Endothelial cell of umbilical vein (primary cell): ENCODE measurements at regions not wholly inside any gene's neighbourhood (a gene's known extent, or its start where the extent isn't known, plus 50 kb on each side); places are given as distances from the start of the nearest gene placed in this dataset.

Source experiments
- BruUV-seq: library from RNA; stranded (reverse); fragments of 400-500 nt; replicated peaks from 2 replicates; lab custom pipeline; 2021; lab: Mats Ljungman, UMichigan
- CTCF ChIA-PET: fragments of 300-600, 350-600 bp; sonication (Branson Sonifier 250); formaldehyde crosslinking; loops from one replicate; lab custom pipeline; 2021; ENCODE audit warnings: antibody characterized with exemption, inconsistent platforms; lab: Charles Lee
- POLR2A ChIA-PET: fragments of 300-600, 350-600 bp; sonication (Branson Sonifier 250); formaldehyde crosslinking; loops from one replicate; lab custom pipeline; 2021; ENCODE audit warnings: antibody characterized with exemption, inconsistent platforms; lab: Charles Lee
- DNase-seq: peaks from one replicate; pipeline ENCODE4 v3.0.0-alpha.2; 2011; ENCODE audit warnings: low read depth, low spot score
- FAIRE-seq: peaks from 2 replicates; lab custom pipeline; 2011; peaks lifted over from hg19 to GRCh38; lab: Jason Lieb, UNC
- H2AFZ ChIP-seq: 2 replicates; pipeline ENCODE4 v1.6.0; 2012; ENCODE audit warnings: low read depth, low read length, control low read depth, inconsistent platforms
- H3K27ac ChIP-seq: 2 replicates; pipeline ENCODE4 v1.5.1; 2011; ENCODE audit warnings: low read depth, mild to moderate bottlenecking, control low read depth, low read length, moderate library complexity; ENCODE audit not compliant: insufficient read depth
- H3K27me3 ChIP-seq, 2 experiments: 2 replicates each; pipeline versions ENCODE4 v1.6.0 to v1.6.1; 2011; ENCODE audit warnings: low read length in 2 of 2, mixed read lengths in 1 of 2; ENCODE audit not compliant: control insufficient read depth in 2 of 2, insufficient read depth in 2 of 2
- H3K36me3 ChIP-seq, 2 experiments: 2 replicates in 1 of 2; 3 replicates in 1 of 2; pipeline ENCODE4 v1.5.1; 2011; ENCODE audit warnings: low read length in 2 of 2, mild to moderate bottlenecking in 1 of 2, moderate library complexity in 1 of 2; ENCODE audit not compliant: control insufficient read depth in 2 of 2, insufficient read depth in 2 of 2; ENCODE audit errors: extremely low read depth in 1 of 2
- H3K4me1 ChIP-seq: 3 replicates; pipeline ENCODE4 v1.5.1; 2011; ENCODE audit warnings: mild to moderate bottlenecking, low read length; ENCODE audit not compliant: control insufficient read depth, insufficient read depth; ENCODE audit errors: extremely low read depth
- H3K4me2 ChIP-seq: 2 replicates; pipeline ENCODE4 v1.6.1; 2011; ENCODE audit warnings: low read length, control low read depth, mixed read lengths; ENCODE audit not compliant: insufficient read depth
- H3K4me3 ChIP-seq, 3 experiments: fragments of 200-600 bp in 1 of 3; sonication (generic), shearing (Covaris generic) in 1 of 3; replicated peaks in 1 of 3; 2 replicates each; pipeline ENCODE4 v1.5.1; 2011 to 2016; ENCODE audit warnings: control low read depth in 3 of 3, low read length in 3 of 3, mild to moderate bottlenecking in 2 of 3, inconsistent platforms in 1 of 3, low read depth in 1 of 3, moderate library complexity in 1 of 3; ENCODE audit not compliant: insufficient read depth in 1 of 3
- H3K79me2 ChIP-seq: 2 replicates; pipeline ENCODE4 v1.6.0; 2012; ENCODE audit warnings: low read length, inconsistent platforms; ENCODE audit not compliant: control insufficient read depth, insufficient read depth
- H3K9ac ChIP-seq: replicated peaks from 2 replicates; pipeline ENCODE3; 2011; ENCODE audit warnings: low read length, control low read depth; ENCODE audit not compliant: insufficient read depth; ENCODE audit errors: extremely low read depth
- H3K9me1 ChIP-seq: replicated peaks from 3 replicates; pipeline ENCODE4 v1.6.0; 2011; ENCODE audit warnings: mild to moderate bottlenecking, low read length; ENCODE audit not compliant: control insufficient read depth, insufficient read depth; ENCODE audit errors: extremely low read depth
- H3K9me3 ChIP-seq: replicated peaks from 2 replicates; pipeline ENCODE4 v1.5.1; 2012; ENCODE audit warnings: low read length, inconsistent platforms; ENCODE audit not compliant: control insufficient read depth, insufficient read depth
- H4K20me1 ChIP-seq: replicated peaks from 2 replicates; pipeline ENCODE3; 2011; ENCODE audit warnings: mild to moderate bottlenecking, low read length; ENCODE audit not compliant: control insufficient read depth, insufficient read depth; ENCODE audit errors: extremely low read depth
- EZH2 ChIP-seq: IDR thresholded peaks from 2 replicates; pipeline ENCODE4 v1.6.1; 2012; ENCODE audit warnings: borderline replicate concordance, low read depth, mild to moderate bottlenecking, moderate library complexity, low read length, inconsistent platforms; ENCODE audit not compliant: severe bottlenecking
- FOS ChIP-seq: IDR thresholded peaks from 2 replicates; pipeline ENCODE4 v1.6.1; 2011; ENCODE audit warnings: mild to moderate bottlenecking, low read length, moderate library complexity, borderline replicate concordance; ENCODE audit not compliant: insufficient read depth
- GATA2 ChIP-seq: IDR thresholded peaks from 2 replicates; pipeline ENCODE4 v1.7.0; 2011; ENCODE audit warnings: low read depth, mild to moderate bottlenecking, moderate library complexity, mixed read lengths, low read length; ENCODE audit not compliant: insufficient read length, insufficient read depth
- JUN ChIP-seq: IDR thresholded peaks from 2 replicates; pipeline ENCODE4 v1.6.1; 2011; ENCODE audit warnings: borderline replicate concordance, low read depth; ENCODE audit not compliant: insufficient read length, insufficient read depth
- MYC ChIP-seq: IDR thresholded peaks from one replicate; pipeline ENCODE4 v1.6.1; 2011; ENCODE audit warnings: mild to moderate bottlenecking, low read depth, low read length
- POLR2A ChIP-seq: IDR thresholded peaks from 2 replicates; pipeline ENCODE4 v1.6.1; 2012; ENCODE audit warnings: low read depth, mild to moderate bottlenecking, control low read depth, low read length
- POLR2AphosphoS5 ChIP-seq: IDR thresholded peaks from 2 replicates; pipeline ENCODE4 v1.6.1; 2012; ENCODE audit warnings: low read depth, mild to moderate bottlenecking, control low read depth, low read length, moderate library complexity; ENCODE audit not compliant: insufficient read depth
- dilution Hi-C: fragments of 300-500 bp; cut with MboI; formaldehyde crosslinking; loops from one replicate; pipeline ENCODE4 v1.15.0; 2019; ENCODE audit warnings: low sequenced_read_pairs; ENCODE audit not compliant: extremely low pct_ligation_motif_present
- intact Hi-C: fragments of 100-400 bp; cut with micrococcal nuclease; formaldehyde crosslinking; loops from one replicate; pipeline ENCODE4 v1.10.0; 2022
- TF ChIP-seq, protein P1 (sequence below), 2 donors: IDR thresholded peaks; 1 replicate in 1 of 2; 2 replicates in 1 of 2; pipeline ENCODE4 v1.5.1; 2011; ENCODE audit warnings: low read length in 2 of 2, mild to moderate bottlenecking in 2 of 2, moderate library complexity in 2 of 2, control low read depth in 1 of 2, inconsistent platforms in 1 of 2, low read depth in 1 of 2; ENCODE audit not compliant: insufficient read depth in 1 of 2; ENCODE audit errors: extremely low read depth in 1 of 2
- TF ChIP-seq, protein P2 (sequence below): IDR thresholded peaks from 2 replicates; pipeline ENCODE4 v1.6.1; 2011; ENCODE audit not compliant: insufficient read depth, insufficient read length

DNA sequence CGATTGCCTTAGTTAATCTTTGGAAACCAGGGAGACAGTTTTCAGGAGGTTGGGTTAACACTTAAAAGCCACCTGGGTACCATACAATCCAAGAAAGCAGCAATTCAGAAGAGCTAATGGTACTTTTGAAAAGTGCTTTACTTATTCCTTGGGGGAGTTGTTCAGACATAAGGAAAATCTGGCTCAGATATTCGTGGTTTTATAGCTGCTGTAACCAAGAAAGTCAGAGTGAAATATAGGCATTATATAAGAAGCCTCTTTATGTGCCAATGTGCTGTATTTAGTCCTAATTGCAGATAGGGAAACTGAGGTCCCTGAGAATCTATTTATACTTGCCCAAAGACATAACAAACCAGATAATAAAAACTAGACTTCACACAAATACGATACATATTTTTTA is 387.5 kb downstream of the COG6 start:
- Histone ChIP-seq H3K27me3 (no peaks in the 10 kb centered on the region), H3K36me3 (no peaks in the 10 kb centered on the region), H3K9me1 (no peaks in the 10 kb centered on the region), H3K27ac (no peak overlapping the region), H3K4me3 (no peak overlapping the region), H2AFZ (no peak overlapping the region), H3K4me1 (no peaks in the 10 kb centered on the region), H4K20me1 (no peaks in the 10 kb centered on the region), H3K9ac (no peak overlapping the region), H3K79me2 (no peaks in the 10 kb centered on the region), H3K9me3 (no peaks in the 10 kb centered on the region), H3K4me2 (no peak overlapping the region)
- CTCF ChIA-PET = interaction anchor here (1.1 kb wide), 1 partner anchor 9 kb away, joined by 4 read pairs; no protein-coding TSS in a partner anchor
- no TSS peak for BruUV-seq
- TF ChIP-seq JUN = no peak
- no peak for TF ChIP-seq POLR2AphosphoS5
- TF ChIP-seq POLR2A = no peak
- no peak for TF ChIP-seq GATA2
- TF ChIP-seq, protein P1, sequence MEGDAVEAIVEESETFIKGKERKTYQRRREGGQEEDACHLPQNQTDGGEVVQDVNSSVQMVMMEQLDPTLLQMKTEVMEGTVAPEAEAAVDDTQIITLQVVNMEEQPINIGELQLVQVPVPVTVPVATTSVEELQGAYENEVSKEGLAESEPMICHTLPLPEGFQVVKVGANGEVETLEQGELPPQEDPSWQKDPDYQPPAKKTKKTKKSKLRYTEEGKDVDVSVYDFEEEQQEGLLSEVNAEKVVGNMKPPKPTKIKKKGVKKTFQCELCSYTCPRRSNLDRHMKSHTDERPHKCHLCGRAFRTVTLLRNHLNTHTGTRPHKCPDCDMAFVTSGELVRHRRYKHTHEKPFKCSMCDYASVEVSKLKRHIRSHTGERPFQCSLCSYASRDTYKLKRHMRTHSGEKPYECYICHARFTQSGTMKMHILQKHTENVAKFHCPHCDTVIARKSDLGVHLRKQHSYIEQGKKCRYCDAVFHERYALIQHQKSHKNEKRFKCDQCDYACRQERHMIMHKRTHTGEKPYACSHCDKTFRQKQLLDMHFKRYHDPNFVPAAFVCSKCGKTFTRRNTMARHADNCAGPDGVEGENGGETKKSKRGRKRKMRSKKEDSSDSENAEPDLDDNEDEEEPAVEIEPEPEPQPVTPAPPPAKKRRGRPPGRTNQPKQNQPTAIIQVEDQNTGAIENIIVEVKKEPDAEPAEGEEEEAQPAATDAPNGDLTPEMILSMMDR (IDR thresholded peaks at IDR 0.05; ENCODE audit: extremely low read depth in 1 of 2, insufficient read depth in 1 of 2, low read depth in 1 of 2, low read length in 2 of 2) = no peak
- no peak for TF ChIP-seq FOS
- TF ChIP-seq, protein P2, sequence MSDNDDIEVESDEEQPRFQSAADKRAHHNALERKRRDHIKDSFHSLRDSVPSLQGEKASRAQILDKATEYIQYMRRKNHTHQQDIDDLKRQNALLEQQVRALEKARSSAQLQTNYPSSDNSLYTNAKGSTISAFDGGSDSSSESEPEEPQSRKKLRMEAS = no peak
- no peak for TF ChIP-seq EZH2
- no peak for TF ChIP-seq MYC
- FAIRE-seq (no peak), DNase-seq (no peak)
- POLR2A ChIA-PET = no interaction called here
- intact Hi-C loops = no loop called here
- dilution Hi-C loops = no loop called here
